ENCODE measurements at regions not wholly inside any gene's neighbourhood (a gene's known extent, or its start where the extent isn't known, plus 50 kb on each side); places are given as distances from the start of the nearest gene placed in this dataset.

DNA sequence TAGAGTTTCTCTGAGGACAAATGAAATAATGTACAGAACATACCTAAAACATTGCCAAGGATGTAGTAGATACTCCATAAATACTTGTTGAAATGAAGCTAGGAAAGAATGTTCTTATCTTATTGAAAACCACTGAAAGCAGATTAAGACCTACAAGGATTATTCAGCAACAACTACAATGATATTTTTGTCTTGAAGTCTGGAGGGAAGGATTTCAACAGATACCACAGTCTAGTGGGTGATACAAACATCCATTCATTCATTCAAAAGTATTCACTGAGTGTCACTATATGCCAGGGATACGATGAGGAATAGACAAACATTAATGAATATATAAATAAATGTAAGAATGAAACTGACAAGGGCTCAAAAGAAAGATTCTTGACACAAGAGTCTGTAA, 74.7 kb upstream of the THBS1 start:
- ChIA-PET POLR2A (no interaction called here), CTCF (no interaction called here)
- TF ChIP-seq, protein P1, sequence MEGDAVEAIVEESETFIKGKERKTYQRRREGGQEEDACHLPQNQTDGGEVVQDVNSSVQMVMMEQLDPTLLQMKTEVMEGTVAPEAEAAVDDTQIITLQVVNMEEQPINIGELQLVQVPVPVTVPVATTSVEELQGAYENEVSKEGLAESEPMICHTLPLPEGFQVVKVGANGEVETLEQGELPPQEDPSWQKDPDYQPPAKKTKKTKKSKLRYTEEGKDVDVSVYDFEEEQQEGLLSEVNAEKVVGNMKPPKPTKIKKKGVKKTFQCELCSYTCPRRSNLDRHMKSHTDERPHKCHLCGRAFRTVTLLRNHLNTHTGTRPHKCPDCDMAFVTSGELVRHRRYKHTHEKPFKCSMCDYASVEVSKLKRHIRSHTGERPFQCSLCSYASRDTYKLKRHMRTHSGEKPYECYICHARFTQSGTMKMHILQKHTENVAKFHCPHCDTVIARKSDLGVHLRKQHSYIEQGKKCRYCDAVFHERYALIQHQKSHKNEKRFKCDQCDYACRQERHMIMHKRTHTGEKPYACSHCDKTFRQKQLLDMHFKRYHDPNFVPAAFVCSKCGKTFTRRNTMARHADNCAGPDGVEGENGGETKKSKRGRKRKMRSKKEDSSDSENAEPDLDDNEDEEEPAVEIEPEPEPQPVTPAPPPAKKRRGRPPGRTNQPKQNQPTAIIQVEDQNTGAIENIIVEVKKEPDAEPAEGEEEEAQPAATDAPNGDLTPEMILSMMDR (IDR thresholded peaks at IDR 0.05; ENCODE audit: control extremely low read depth, extremely low read depth, low read depth, missing control alignments), result no peak
- no peak for DNase-seq (ENCODE audit: extremely low spot score)

DNA sequence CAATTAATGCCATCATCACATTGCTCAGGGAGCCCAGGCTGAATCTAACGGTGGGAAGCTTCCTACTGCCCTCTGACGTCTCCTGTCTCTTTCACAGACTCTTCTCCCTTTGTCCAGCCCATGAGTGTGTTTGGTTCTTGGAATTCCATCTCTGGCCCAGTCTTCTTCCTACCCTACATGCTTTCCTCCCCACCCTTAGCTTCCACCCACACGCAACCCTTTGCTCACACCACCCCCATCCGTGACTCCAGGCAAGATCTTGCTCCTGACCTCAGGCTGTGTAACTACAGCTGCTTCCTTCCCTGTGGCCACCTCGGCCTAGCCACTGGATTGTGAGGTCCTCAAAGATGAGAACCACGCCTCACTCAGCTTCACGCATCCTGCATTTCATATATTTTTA, 72.3 kb upstream of the THBS1 start:
- no peak for DNase-seq (ENCODE audit: extremely low spot score)
- TF ChIP-seq, protein P1 (IDR thresholded peaks at IDR 0.05; ENCODE audit: control extremely low read depth, extremely low read depth, low read depth, missing control alignments), result no peak
- POLR2A ChIA-PET, result no interaction called here
- CTCF ChIA-PET, result no interaction called here

DNA sequence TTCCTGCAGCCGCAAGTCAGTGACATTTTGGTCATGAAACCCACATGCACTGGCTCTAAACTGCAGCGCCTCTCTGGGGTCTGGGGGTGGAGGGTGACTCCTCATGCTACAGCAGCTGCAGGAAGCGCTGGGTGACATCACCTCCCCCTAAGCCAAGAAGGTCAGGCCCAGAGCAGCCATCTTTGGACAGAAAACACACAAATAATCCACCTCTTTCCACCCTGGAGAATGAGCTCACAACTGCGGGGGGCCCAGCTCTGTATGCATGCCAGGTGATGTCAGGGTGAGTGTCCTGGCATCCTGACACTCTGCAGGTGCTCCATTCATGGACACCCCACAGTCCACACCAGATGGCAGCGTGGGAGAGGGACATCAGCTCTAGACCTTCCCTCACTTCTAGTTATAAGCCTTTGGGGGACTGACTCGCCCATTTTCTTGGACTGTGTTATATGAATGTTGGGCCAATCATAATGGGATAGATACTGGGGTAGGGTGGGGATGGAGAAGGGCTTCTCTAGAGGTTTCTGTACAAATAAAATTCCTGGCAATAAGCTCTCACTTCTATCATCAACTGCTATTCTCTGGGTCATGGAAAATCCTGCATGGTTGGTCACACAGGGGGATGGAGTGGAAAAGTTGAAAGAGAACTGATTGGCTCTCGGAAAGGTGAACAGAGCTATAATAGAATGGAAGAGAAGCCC, 70.7 kb upstream of the THBS1 start:
- ChIA-PET CTCF (interaction anchor here (1.5 kb wide), 1 partner anchor 14 kb away, joined by 4 read pairs; no protein-coding TSS in a partner anchor), POLR2A (no interaction called here)
- TF ChIP-seq, protein P1 (IDR thresholded peaks at IDR 0.05; ENCODE audit: control extremely low read depth, extremely low read depth, low read depth, missing control alignments), result no peak
- no peak for DNase-seq (ENCODE audit: extremely low spot score)

DNA sequence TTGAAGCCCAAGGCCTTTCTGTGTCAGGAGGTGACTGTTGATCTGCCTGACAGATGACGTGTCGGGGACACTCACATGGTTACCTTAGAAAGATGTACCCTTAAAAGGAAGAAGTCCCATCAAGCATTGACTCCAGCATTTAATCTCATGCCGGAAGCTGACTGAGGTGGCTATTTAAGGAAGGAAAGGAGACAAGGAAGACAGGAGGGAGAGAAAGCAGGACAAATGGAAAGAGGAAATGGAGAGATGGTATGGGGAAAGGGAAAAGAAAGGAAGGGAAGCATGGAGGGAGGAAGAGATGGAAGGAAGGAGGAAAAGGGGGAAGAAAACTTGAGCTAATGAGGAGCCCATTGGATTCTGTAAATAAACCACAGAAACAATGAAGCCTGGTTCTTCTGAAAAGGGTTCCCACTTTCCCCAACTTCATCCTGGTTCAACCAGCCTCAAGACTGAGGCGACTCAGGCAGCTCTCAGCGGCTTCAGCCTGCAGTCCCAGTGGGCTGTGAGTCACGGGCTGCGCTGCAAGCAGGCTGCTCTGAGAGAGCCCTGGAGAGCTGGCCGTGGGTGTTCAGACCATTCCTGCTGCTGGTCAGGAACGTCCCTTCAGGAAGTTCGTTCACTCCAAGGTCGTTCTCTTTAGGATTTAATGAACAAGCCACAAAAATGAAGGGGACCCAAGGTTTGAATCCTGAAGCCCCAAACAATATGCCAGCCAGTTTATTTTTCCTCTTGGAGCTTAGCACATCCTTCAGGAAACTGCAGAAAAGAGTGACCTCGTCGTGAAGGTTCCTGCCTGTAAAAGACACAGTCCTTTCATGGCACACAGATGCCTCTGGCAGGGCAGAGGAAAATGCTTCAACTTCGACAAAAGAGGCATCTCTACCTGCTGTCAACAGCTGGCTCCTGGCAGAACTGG, 69.6 kb upstream of the THBS1 start:
- TF ChIP-seq, protein P1 (IDR thresholded peaks at IDR 0.05; ENCODE audit: control extremely low read depth, extremely low read depth, low read depth, missing control alignments), result no peak
- ChIA-PET CTCF (interaction anchor here (1.5 kb wide), 2 partner anchors 15 to 42 kb away, joined by 3 to 4 read pairs; no protein-coding TSS in a partner anchor), POLR2A (no interaction called here)
- no peak for DNase-seq (ENCODE audit: extremely low spot score)

DNA sequence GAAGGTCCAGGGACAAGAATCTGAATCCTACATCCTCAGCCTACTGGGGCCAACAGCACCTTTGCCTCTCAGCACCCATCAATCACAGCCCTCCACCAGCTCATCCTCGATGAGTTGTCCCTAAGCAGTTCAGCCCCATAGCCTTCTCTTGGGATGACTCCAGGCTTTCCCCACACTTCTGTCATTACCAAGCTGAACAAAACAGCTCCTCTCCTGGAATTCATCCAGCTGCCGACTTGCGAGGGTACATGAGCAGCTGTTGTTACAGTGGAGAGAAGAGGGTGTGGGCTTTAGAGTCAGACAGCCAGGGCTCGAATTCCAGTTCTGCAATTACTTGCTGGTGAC, 69.0 kb upstream of the THBS1 start:
- CTCF ChIA-PET, result interaction anchor here (1.5 kb wide), 2 partner anchors 15 to 43 kb away, joined by 3 to 4 read pairs; no protein-coding TSS in a partner anchor
- POLR2A ChIA-PET, result no interaction called here
- TF ChIP-seq, protein P1 (IDR thresholded peaks at IDR 0.05; ENCODE audit: control extremely low read depth, extremely low read depth, low read depth, missing control alignments), result no peak
- DNase-seq (ENCODE audit: extremely low spot score), result no peak

DNA sequence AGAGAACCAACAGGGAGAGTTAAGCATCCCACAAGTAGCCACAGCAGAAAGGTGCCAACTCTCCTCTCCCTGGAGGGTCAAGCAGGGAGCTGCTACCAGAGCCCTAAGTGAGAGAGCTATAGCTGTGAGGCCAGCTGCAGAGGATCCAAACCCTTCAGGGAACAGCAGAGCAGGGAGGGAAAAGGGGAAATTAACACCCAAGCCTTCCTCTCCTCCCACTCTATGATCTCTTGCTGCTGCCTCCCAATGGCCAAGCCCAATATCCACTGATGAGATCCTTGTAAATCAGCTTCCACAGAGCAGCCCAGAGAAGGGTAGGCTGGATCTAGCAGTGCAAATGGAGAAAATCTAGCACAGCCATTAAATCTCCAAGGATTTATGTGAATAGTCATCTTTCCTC, 68.2 kb upstream of the THBS1 start:
- CTCF ChIA-PET, result interaction anchor here (1.0 to 1.5 kb wide), 2 partner anchors 13 to 44 kb away, joined by 3 read pairs; no protein-coding TSS in a partner anchor
- DNase-seq (ENCODE audit: extremely low spot score), result no peak
- TF ChIP-seq, protein P1 (IDR thresholded peaks at IDR 0.05; ENCODE audit: control extremely low read depth, extremely low read depth, low read depth, missing control alignments), result no peak
- POLR2A ChIA-PET, result no interaction called here

All from GM10248 (cell line).